Cardiac fibroblast (primary cell): ENCODE measurements at regions not wholly inside any gene's neighbourhood (a gene's known extent, or its start where the extent isn't known, plus 50 kb on each side); places are given as distances from the start of the nearest gene placed in this dataset.

Source experiments
- DNase-seq, 2 donors: peaks; one replicate each; pipeline versions ENCODE4 v3.0.0 to v3.0.0-alpha.2; 2010; ENCODE audit warnings: low read depth in 2 of 2
- H3K4me3 ChIP-seq, 2 donors: replicated peaks in 1 of 2; 1 replicate in 1 of 2; 2 replicates in 1 of 2; pipeline ENCODE4 v1.5.1; 2011; ENCODE audit warnings: low read depth in 2 of 2, low read length in 2 of 2, mild to moderate bottlenecking in 2 of 2, moderate library complexity in 1 of 2
- CTCF ChIP-seq: IDR thresholded peaks from one replicate; pipeline ENCODE4 v1.5.1; 2011; ENCODE audit warnings: low read depth, mild to moderate bottlenecking, low read length, inconsistent platforms

- no peak overlapping the region for H3K4me3 ChIP-seq
- DNase-seq: no peak
- TF ChIP-seq CTCF: no peak
Measured at GRCh38 chr10:78640796-78641636, 427.8 kb upstream of the ZMIZ1 start.

- DNase-seq: no peak
- no peak for TF ChIP-seq CTCF
- no peak overlapping the region for H3K4me3 ChIP-seq
Measured at GRCh38 chr10:78641693-78642092, 427.1 kb upstream of the ZMIZ1 start.

GRCh38 chr10:78642269-78642816 is 426.4 kb upstream of the ZMIZ1 start:
- TF ChIP-seq CTCF: no peak
- DNase-seq: no peak
- no peak overlapping the region for H3K4me3 ChIP-seq

GRCh38 chr10:78643513-78643912 is 425.3 kb upstream of the ZMIZ1 start:
- TF ChIP-seq CTCF: no peak
- no peak overlapping the region for H3K4me3 ChIP-seq
- no peak for DNase-seq

GRCh38 chr10:78644550-78644949 is 424.2 kb upstream of the ZMIZ1 start:
- H3K4me3 ChIP-seq: no peak overlapping the region
- TF ChIP-seq CTCF: no peak
- DNase-seq: no peak

GRCh38 chr10:78645169-78645686 is 423.5 kb upstream of the ZMIZ1 start:
- H3K4me3 ChIP-seq: no peak overlapping the region
- TF ChIP-seq CTCF: no peak
- no peak for DNase-seq
